Keratinocyte (primary cell): ENCODE measurements at regions not wholly inside any gene's neighbourhood (a gene's known extent, or its start where the extent isn't known, plus 50 kb on each side); places are given as distances from the start of the nearest gene placed in this dataset.

ENCODE experiments used
- DNase-seq: peaks from one replicate; pipeline ENCODE4 v3.0.0-alpha.2; 2011; ENCODE audit warnings: low read depth, missing footprints, low spot score
- FAIRE-seq: peaks from 2 replicates; lab custom pipeline; 2011; peaks lifted over from hg19 to GRCh38; lab: Jason Lieb, UNC
- H2AFZ ChIP-seq: 2 replicates; pipeline ENCODE4 v1.6.0; 2012; ENCODE audit warnings: low read length, control low read depth, inconsistent platforms; ENCODE audit not compliant: control insufficient read depth
- H3K27ac ChIP-seq: 2 replicates; pipeline ENCODE4 v1.5.1; 2011; ENCODE audit warnings: low read length; ENCODE audit not compliant: control insufficient read depth, insufficient read depth
- H3K27me3 ChIP-seq: 3 replicates; pipeline ENCODE4 v1.6.0; 2011; ENCODE audit warnings: low read length; ENCODE audit not compliant: control insufficient read depth, insufficient read depth; ENCODE audit errors: extremely low read depth
- H3K36me3 ChIP-seq, 2 experiments: 2 replicates in 1 of 2; 3 replicates in 1 of 2; pipeline ENCODE4 v1.5.1; 2011; ENCODE audit warnings: low read length in 2 of 2, mild to moderate bottlenecking in 1 of 2; ENCODE audit not compliant: control insufficient read depth in 2 of 2, insufficient read depth in 2 of 2; ENCODE audit errors: extremely low read depth in 1 of 2
- H3K4me1 ChIP-seq: 3 replicates; pipeline ENCODE4 v1.5.1; 2011; ENCODE audit warnings: low read length; ENCODE audit not compliant: control insufficient read depth, insufficient read depth; ENCODE audit errors: extremely low read depth
- H3K4me2 ChIP-seq: 3 replicates; pipeline ENCODE4 v1.6.0; 2011; ENCODE audit warnings: low read depth, low read length; ENCODE audit not compliant: control insufficient read depth, insufficient read depth; ENCODE audit errors: extremely low read depth
- H3K4me3 ChIP-seq, 3 experiments: fragments of 200-600 bp in 1 of 3; sonication (generic) in 1 of 3; 2 replicates in 2 of 3; 3 replicates in 1 of 3; pipeline ENCODE4 v1.5.1; 2011 to 2016; ENCODE audit warnings: low read length in 3 of 3, mild to moderate bottlenecking in 3 of 3, control low read depth in 2 of 3, inconsistent platforms in 1 of 3, low read depth in 1 of 3, mixed read lengths in 1 of 3, mixed run types in 1 of 3, moderate library complexity in 1 of 3; ENCODE audit not compliant: control insufficient read depth in 2 of 3, insufficient read depth in 2 of 3; ENCODE audit errors: extremely low read depth in 1 of 3
- H3K79me2 ChIP-seq: 2 replicates; pipeline ENCODE4 v1.6.0; 2012; ENCODE audit warnings: low read length; ENCODE audit not compliant: control insufficient read depth, insufficient read depth
- H3K9ac ChIP-seq: 3 replicates; pipeline ENCODE4 v1.6.0; 2011; ENCODE audit warnings: low read length; ENCODE audit not compliant: control insufficient read depth, insufficient read depth; ENCODE audit errors: extremely low read depth
- H3K9me1 ChIP-seq: 3 replicates; pipeline ENCODE4 v1.6.0; 2011; ENCODE audit warnings: low read length; ENCODE audit not compliant: control insufficient read depth, insufficient read depth; ENCODE audit errors: extremely low read depth
- H3K9me3 ChIP-seq: 2 replicates; pipeline ENCODE4 v1.5.1; 2012; ENCODE audit warnings: low read depth, low read length; ENCODE audit not compliant: control insufficient read depth
- H4K20me1 ChIP-seq: 3 replicates; pipeline ENCODE4 v1.6.0; 2011; ENCODE audit warnings: low read length; ENCODE audit not compliant: control insufficient read depth, insufficient read depth; ENCODE audit errors: extremely low read depth
- EZH2 ChIP-seq: IDR thresholded peaks from one replicate; pipeline ENCODE4 v1.6.1; 2012; ENCODE audit warnings: inconsistent platforms, mild to moderate bottlenecking, low read length, moderate library complexity
- dilution Hi-C: fragments of 300-500 bp; cut with MboI; formaldehyde crosslinking; loops from one replicate; pipeline ENCODE4 v1.7.0; 2020; ENCODE audit warnings: low sequenced_read_pairs; ENCODE audit not compliant: extremely low pct_ligation_motif_present
- TF ChIP-seq, protein P1 (sequence below), 3 experiments: IDR thresholded peaks in 1 of 3; conservative IDR thresholded peaks in 1 of 3; optimal IDR thresholded peaks in 1 of 3; 2 replicates in 2 of 3; 3 replicates in 1 of 3; pipeline versions ENCODE3 to v1.5.1; 2011; ENCODE audit warnings: low read length in 3 of 3, mild to moderate bottlenecking in 3 of 3, moderate library complexity in 2 of 3, control low read depth in 1 of 3, inconsistent platforms in 1 of 3; ENCODE audit not compliant: insufficient read depth in 2 of 3; ENCODE audit errors: extremely low read depth in 1 of 3

DNA sequence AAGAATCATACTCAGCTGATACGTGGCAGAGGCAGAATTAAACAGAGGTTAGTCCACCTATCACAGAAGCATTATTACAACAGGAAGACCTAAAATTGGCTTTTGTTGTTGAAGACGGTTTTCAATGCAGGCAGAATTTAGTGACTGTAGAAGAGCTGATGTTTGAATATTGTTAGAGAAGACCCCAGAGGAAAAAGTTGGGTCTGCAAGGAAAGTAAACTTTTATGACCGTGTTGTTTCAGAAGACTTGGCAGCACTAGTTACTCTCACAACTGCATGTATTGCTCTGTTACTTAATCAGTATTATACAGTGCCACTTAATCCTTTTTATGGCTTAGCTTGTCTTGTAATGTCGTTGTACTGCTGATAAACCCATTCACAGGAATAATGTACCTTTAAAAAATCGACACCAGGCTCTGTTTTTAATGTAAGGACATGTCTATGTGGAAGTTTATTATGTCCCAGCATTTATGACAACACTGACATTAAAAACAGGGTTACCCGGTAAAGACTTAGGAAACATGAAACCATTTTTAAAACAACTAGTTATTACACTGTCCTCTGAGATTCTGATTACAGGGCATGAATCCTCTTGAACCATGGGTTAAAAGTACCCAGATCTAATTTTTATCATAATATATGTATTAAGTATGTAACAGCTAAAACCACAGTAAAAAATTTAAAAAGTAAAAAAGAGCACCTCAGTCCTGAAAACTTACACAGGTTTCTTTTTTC, 235.4 kb downstream of the TTLL7 start:
- no peak overlapping the region for H3K27ac ChIP-seq
- no peak overlapping the region for H3K4me2 ChIP-seq
- no peak overlapping the region for H2AFZ ChIP-seq
- dilution Hi-C loops = no loop called here
- no peaks in the 10 kb centered on the region for H3K9me3 ChIP-seq
- H3K4me3 ChIP-seq = no peak overlapping the region
- H3K9me1 ChIP-seq = no peaks in the 10 kb centered on the region
- no peak overlapping the region for H3K9ac ChIP-seq
- no peak for DNase-seq
- H3K27me3 ChIP-seq = no peaks in the 10 kb centered on the region
- H4K20me1 ChIP-seq = no peaks in the 10 kb centered on the region
- FAIRE-seq = no peak
- H3K4me1 ChIP-seq = no peaks in the 10 kb centered on the region
- TF ChIP-seq, protein P1, sequence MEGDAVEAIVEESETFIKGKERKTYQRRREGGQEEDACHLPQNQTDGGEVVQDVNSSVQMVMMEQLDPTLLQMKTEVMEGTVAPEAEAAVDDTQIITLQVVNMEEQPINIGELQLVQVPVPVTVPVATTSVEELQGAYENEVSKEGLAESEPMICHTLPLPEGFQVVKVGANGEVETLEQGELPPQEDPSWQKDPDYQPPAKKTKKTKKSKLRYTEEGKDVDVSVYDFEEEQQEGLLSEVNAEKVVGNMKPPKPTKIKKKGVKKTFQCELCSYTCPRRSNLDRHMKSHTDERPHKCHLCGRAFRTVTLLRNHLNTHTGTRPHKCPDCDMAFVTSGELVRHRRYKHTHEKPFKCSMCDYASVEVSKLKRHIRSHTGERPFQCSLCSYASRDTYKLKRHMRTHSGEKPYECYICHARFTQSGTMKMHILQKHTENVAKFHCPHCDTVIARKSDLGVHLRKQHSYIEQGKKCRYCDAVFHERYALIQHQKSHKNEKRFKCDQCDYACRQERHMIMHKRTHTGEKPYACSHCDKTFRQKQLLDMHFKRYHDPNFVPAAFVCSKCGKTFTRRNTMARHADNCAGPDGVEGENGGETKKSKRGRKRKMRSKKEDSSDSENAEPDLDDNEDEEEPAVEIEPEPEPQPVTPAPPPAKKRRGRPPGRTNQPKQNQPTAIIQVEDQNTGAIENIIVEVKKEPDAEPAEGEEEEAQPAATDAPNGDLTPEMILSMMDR (optimal IDR thresholded peaks at IDR 0.05 in 1 of 3, IDR thresholded peaks at IDR 0.05 in 1 of 3, conservative IDR thresholded peaks at IDR 0.05 in 1 of 3; ENCODE audit: extremely low read depth in 1 of 3, insufficient read depth in 2 of 3, low read length in 3 of 3) = no peak
- no peak for TF ChIP-seq EZH2
- no peaks in the 10 kb centered on the region for H3K36me3 ChIP-seq
- no peaks in the 10 kb centered on the region for H3K79me2 ChIP-seq

DNA sequence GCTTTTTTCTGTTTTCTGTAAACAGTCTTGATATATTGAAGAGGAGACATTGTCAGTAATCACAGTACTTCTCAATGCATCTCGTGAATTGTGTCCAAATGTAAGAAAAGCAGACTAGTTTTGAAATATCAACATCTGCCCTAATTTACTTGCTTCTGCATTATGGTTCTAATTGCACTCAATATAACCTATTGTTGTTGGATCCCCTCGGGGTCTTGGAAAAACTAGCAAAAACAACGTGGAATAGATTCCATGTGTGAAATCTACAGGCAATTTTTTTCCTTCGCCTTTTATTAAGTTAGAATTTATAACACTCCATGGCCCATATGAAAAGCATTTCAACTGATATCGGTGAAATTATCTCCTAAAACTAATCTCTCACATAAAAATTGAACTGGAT, 236.5 kb downstream of the TTLL7 start:
- no peaks in the 10 kb centered on the region for H3K27me3 ChIP-seq

More for the DNA sequence above, 236.5 kb downstream of the TTLL7 start:
- Histone ChIP-seq H3K4me3 (no peak overlapping the region), H3K9me1 (no peaks in the 10 kb centered on the region), H3K36me3 (no peaks in the 10 kb centered on the region), H3K9me3 (no peaks in the 10 kb centered on the region), H3K9ac (no peak overlapping the region), H3K4me2 (no peak overlapping the region), H4K20me1 (no peaks in the 10 kb centered on the region), H3K79me2 (no peaks in the 10 kb centered on the region), H3K4me1 (no peaks in the 10 kb centered on the region), H2AFZ (no peak overlapping the region), H3K27ac (no peak overlapping the region)
- dilution Hi-C loops = no loop called here
- FAIRE-seq (no peak), DNase-seq (no peak)
- TF ChIP-seq EZH2 = no peak
- TF ChIP-seq, protein P1 (optimal IDR thresholded peaks at IDR 0.05 in 1 of 3, IDR thresholded peaks at IDR 0.05 in 1 of 3, conservative IDR thresholded peaks at IDR 0.05 in 1 of 3; ENCODE audit: extremely low read depth in 1 of 3, insufficient read depth in 2 of 3, low read length in 3 of 3) = no peak
